GM19328 (cell line): ENCODE measurements at regions not wholly inside any gene's neighbourhood (a gene's known extent, or its start where the extent isn't known, plus 50 kb on each side); places are given as distances from the start of the nearest gene placed in this dataset.

Experiments used
- ATAC-seq: cut with Tn5 transposase; IDR thresholded peaks from one replicate; pipeline ENCODE4 v1.9.1; 2021; ENCODE audit warnings: mild to moderate bottlenecking, moderate library complexity; ENCODE audit not compliant: unreplicated experiment

GRCh38 chr10:105992928-105993327, 1171.6 kb downstream of the SORCS1 start:
- no peak for ATAC-seq

GRCh38 chr10:105990529-105990928, 1174.0 kb downstream of the SORCS1 start:
- ATAC-seq: no peak

- no peak for ATAC-seq
These were observed 1174.5 kb downstream of the SORCS1 start for GRCh38 chr10:105989995-105990394.

GRCh38 chr10:105988848-105989247, 1175.7 kb downstream of the SORCS1 start:
- no peak for ATAC-seq

- ATAC-seq: no peak
These were observed 1177.4 kb downstream of the SORCS1 start for GRCh38 chr10:105986912-105987635.

GRCh38 chr10:105986486-105986885, 1178.0 kb downstream of the SORCS1 start:
- ATAC-seq: no peak

- ATAC-seq: no peak
These were observed 1181.8 kb downstream of the SORCS1 start for GRCh38 chr10:105982735-105983134.

- no peak for ATAC-seq
These were observed 1182.8 kb downstream of the SORCS1 start for GRCh38 chr10:105981679-105982078.

- no peak for ATAC-seq
These were observed 1189.6 kb downstream of the SORCS1 start for GRCh38 chr10:105974803-105975456.

- ATAC-seq: no peak
These were observed 1190.6 kb downstream of the SORCS1 start for GRCh38 chr10:105973902-105974301.

GRCh38 chr10:105973360-105973759, 1191.1 kb downstream of the SORCS1 start:
- no peak for ATAC-seq

- ATAC-seq: no peak
These were observed 1193.0 kb downstream of the SORCS1 start for GRCh38 chr10:105971460-105971859.

- no peak for ATAC-seq
These were observed 1194.6 kb downstream of the SORCS1 start for GRCh38 chr10:105969884-105970377.

- ATAC-seq: no peak
These were observed 1195.8 kb downstream of the SORCS1 start for GRCh38 chr10:105968666-105969065.

GRCh38 chr10:105967256-105967655, 1197.2 kb downstream of the SORCS1 start:
- ATAC-seq: no peak

GRCh38 chr10:105965141-105965540, 1199.4 kb downstream of the SORCS1 start:
- no peak for ATAC-seq

- ATAC-seq: no peak
These were observed 1200.5 kb downstream of the SORCS1 start for GRCh38 chr10:105964009-105964408.

- ATAC-seq: no peak
These were observed 1201.1 kb downstream of the SORCS1 start for GRCh38 chr10:105963334-105963884.

- ATAC-seq: no peak
These were observed 1208.0 kb downstream of the SORCS1 start for GRCh38 chr10:105956550-105956949.

- ATAC-seq: no peak
These were observed 1210.6 kb downstream of the SORCS1 start for GRCh38 chr10:105953861-105954260.

- no peak for ATAC-seq
These were observed 1211.5 kb downstream of the SORCS1 start for GRCh38 chr10:105953056-105953455.

- peak; percentile 71 for ATAC-seq
These were observed 1212.4 kb downstream of the SORCS1 start for GRCh38 chr10:105952153-105952552.
